Muscle layer of colon (tissue), 2 donors: ENCODE measurements at regions not wholly inside any gene's neighbourhood (a gene's known extent, or its start where the extent isn't known, plus 50 kb on each side); places are given as distances from the start of the nearest gene placed in this dataset.
"Not testable (repeated sequence)": the region's sequence is repeated elsewhere in the genome, so short reads cannot be mapped to it uniquely, and the experiment has no call there.

Experiments used
- H3K27ac ChIP-seq: one replicate; pipeline ENCODE4 v1.7.0; 2013; ENCODE audit warnings: low read depth, mild to moderate bottlenecking, low read length, moderate library complexity
- H3K27me3 ChIP-seq, 2 donors: one replicate each; pipeline ENCODE4 v1.7.0; 2013; ENCODE audit warnings: low read length in 2 of 2, mild to moderate bottlenecking in 2 of 2; ENCODE audit not compliant: insufficient read depth in 2 of 2, control insufficient read depth in 1 of 2
- H3K36me3 ChIP-seq: one replicate; pipeline ENCODE4 v1.7.0; 2013; ENCODE audit warnings: mild to moderate bottlenecking, low read length; ENCODE audit not compliant: insufficient read depth
- H3K4me1 ChIP-seq: one replicate; pipeline ENCODE4 v1.7.0; 2013; ENCODE audit warnings: mild to moderate bottlenecking, low read length; ENCODE audit not compliant: insufficient read depth
- H3K4me3 ChIP-seq, 2 donors: one replicate each; pipeline ENCODE4 v1.7.0; 2013; ENCODE audit warnings: low read length in 2 of 2, low read depth in 1 of 2, mild to moderate bottlenecking in 1 of 2, moderate library complexity in 1 of 2
- H3K9ac ChIP-seq: one replicate; pipeline ENCODE4 v1.7.0; 2013; ENCODE audit warnings: low read length
- H3K9me3 ChIP-seq: one replicate; pipeline ENCODE4 v1.7.0; 2013; ENCODE audit warnings: mild to moderate bottlenecking, low read length
- donor health status: abdominal sarcoma.
- donor health status: Adenocarcinoma of cecum.

DNA sequence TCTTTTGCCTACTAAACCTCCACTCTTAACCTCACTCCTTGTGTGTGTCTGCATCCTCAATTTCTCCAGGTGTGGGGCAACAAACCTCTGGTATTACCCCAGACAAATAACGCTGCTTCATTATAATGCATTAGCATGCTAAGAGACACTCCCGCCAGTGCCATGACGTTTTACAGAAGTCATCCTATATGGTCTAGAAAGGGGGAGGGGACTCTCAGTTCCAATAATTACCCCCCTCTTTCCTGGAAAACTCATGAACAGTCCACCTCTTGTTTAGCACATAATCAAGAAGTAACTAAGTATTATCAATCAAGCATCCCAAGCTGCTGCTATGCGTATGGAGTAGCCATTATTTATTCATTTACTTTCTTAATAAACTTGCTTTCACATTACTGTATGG lies 364.5 kb downstream of the TYW1 start:
- Histone ChIP-seq H3K4me1 (no peaks in the 10 kb centered on the region), H3K36me3 (no peaks in the 10 kb centered on the region), H3K9me3 (no peaks in the 10 kb centered on the region), H3K9ac (no peak overlapping the region), H3K4me3 (no peak overlapping the region), H3K27ac (no peak overlapping the region), H3K27me3 (no peaks in the 10 kb centered on the region)

DNA sequence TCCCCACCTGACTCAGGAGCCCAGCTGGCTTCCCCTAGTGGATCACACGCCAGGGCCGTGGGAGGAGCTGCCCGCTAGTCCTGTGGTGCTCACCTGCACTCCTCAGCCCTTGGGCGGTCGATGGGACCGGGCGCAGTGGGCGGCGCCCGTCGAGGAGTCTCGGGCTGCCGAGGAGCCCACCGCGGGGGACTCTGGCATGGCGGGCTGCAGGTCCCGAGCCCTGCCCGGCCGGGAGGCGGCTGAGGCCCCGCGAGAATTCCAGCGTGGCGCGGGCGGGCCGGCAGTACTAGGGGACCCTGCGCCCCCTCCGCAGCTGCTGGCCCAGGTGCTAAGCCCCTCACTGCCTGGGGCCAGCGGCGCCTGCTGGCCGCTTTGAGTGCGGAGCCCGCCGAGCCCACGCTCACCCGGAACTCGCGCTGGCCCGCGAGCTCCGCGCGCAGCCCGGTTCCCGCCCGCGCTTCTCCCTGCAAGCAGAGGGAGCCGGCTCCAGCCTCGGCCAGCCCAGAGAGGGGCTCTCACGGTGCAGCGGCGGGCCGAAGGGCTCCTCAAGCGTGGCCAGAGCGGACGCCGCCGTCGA lies 367.9 kb downstream of the TYW1 start:
- Histone ChIP-seq H3K9me3 (no peaks in the 10 kb centered on the region), H3K4me1 (no peaks in the 10 kb centered on the region), H3K9ac (no peak overlapping the region), H3K4me3 (no peak overlapping the region), H3K27me3 (peaks cover 0 to 5% of the 10 kb centered on the region in 2 donors), H3K36me3 (no peaks in the 10 kb centered on the region), H3K27ac (no peak overlapping the region)

DNA sequence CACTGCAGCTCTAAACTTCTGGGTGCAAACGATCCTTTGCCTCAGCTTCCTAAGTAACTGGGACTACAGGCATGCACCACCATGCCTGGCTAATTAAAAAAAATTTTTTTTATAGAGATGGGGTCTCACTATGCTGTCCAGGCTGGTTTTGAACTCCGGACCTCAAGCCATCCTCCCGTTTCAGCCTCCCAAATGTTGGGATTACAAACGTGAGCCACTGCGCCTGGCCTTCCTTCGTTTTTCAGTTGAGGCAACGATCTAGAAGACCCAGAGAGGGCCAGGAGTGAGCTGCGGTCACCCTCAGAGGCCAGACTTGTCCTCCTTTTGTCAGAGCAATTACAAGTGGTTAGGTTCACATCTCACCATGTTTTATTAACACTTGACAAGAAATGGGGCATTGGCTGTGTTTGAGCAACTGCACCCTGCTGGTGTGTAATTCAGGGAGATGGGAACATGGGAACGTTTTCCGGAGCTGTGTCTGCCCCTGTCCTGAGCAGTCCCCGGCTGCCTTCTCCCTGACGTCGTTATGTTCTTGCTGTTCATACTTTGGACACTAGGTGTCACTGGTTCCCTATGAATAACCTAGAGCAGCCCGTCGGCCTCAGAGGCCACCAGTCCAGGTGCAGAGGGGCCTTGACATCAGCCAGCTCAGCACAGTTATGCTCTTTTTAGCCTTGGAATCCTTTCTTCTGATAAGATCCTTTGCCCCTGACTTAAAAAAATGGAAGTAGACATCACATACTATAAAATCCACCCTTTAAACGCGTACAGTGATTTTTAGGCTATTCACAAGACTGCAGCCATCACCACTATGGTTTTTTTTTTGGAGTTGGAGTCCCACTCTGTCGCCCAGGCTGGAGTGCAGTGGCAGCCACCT lies 375.0 kb downstream of the TYW1 start:
- no peak overlapping the region for H3K27ac ChIP-seq
- no peak overlapping the region for H3K4me3 ChIP-seq
- no peaks in the 10 kb centered on the region for H3K4me1 ChIP-seq
- no peaks in the 10 kb centered on the region for H3K9me3 ChIP-seq
- H3K9ac ChIP-seq = no peak overlapping the region
- no peaks in the 10 kb centered on the region for H3K36me3 ChIP-seq
- peaks cover 0 to 23% of the 10 kb centered on the region in 2 donors for H3K27me3 ChIP-seq

DNA sequence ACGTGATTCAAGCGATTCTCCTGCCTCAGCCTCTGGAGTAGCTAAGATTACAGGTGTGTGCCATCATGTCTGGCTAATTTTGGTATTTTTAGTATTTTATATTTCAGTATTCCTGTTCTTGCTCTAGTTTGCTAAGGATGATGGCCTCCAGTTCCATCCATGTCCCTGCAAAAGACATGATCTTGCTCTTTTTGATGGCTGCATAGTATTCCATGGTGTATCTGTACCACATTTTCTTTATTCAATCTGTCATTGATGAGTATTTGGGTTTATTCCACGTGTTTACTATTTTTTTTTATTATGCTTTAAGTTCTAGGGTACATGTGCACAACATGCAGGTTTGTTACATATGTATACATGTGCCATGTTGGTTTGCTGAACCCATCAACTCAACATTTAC lies 376.8 kb downstream of the TYW1 start:
- H3K27me3 ChIP-seq = peaks cover 0 to 23% of the 10 kb centered on the region in 2 donors
- H3K9me3 ChIP-seq, H3K4me3 ChIP-seq, H3K4me1 ChIP-seq, H3K36me3 ChIP-seq, H3K9ac ChIP-seq, H3K27ac ChIP-seq: not testable (repeated sequence)

DNA sequence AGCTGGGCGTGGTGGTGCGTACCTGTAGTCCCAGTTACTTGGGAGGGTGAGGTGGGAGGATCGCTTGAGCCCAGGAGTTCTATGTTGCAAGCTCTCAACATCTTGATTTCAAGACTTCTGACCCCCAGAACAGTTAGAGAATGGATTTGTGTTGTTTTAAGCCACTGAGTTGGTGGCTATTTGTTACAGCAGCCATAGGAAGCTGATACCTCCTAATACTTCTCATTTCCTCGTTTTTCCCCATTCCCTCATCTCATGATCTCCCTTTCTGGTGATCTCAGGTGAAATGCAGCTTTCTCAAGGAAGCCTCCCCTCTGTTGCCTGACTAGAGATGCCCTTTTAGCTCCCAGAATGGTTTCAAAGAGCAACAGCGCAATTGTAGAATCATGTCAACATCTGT lies 378.8 kb downstream of the TYW1 start:
- Histone ChIP-seq H3K9ac (no peak overlapping the region), H3K27ac (no peak overlapping the region), H3K4me3 (no peak overlapping the region), H3K4me1 (peaks cover 6% of the 10 kb centered on the region), H3K36me3 (no peaks in the 10 kb centered on the region), H3K9me3 (no peaks in the 10 kb centered on the region), H3K27me3 (peaks cover 0 to 14% of the 10 kb centered on the region in 2 donors)

DNA sequence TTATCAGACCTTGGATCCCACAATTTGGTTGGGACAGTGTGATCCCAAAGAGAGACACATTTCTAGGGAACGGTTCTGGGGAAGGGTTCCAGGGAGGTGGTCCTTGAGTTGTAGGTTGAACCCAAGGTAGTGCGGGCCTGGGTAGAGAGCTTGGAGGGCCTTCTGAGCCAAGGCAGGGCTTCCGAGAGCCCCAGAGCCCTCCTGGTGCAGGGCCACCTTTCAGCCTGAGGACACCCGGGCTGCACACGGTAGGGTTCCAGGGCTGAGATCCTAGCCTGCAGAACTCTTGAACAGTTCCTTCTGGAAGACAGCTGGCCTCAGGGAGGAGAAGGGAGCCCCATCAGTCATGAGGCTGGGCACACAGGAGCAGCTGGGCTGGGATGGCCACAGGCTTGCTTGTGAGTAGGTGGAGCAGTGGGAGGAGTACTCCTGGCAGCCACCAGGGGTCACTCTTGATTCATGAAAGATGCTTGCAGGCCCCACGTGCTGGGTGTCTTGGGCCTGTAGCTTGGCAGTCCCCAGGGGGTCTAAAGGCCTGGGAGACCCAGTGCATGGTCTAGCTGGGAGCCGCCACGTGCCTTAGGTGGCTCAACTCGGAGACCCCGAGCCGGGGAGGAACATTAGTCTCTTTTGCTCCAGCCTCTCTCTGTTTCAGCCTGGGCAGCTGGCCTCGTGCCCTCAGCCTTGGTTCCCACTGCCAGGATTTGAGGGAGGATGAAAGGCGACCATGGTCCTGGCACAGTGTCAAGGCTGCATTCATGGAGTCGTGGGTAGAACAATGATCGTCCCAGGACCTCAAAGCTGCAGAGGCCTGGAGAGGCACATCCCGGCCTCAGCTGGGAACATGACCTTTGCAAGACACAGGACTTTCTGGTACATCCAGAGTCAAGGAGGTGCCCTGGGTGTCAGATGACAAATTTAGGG lies 381.6 kb downstream of the TYW1 start:
- Histone ChIP-seq H3K9ac (no peak overlapping the region), H3K27ac (no peak overlapping the region), H3K4me1 (peaks cover 6% of the 10 kb centered on the region), H3K27me3 (no peaks in the 10 kb centered on the region), H3K36me3 (no peaks in the 10 kb centered on the region), H3K9me3 (no peaks in the 10 kb centered on the region), H3K4me3 (no peak overlapping the region)

DNA sequence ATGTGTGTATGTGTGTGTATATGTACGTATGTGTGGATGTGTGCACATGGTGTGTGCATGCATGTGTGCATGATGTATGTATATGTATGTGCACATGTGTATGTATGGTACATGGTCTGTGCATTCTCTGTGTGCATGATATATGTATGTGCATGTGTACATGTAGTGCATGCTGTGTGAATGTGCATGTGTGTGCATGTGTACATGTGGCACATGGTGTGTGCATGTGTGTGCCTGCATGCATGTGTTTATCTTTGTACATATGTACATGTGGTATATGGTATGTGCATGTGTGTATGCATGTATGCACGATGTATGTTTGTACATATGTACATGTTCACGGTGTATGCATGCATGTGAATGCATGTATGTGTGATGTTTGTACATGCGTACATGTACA lies 383.7 kb downstream of the TYW1 start:
- Histone ChIP-seq H3K27me3 (no peaks in the 10 kb centered on the region), H3K9me3 (no peaks in the 10 kb centered on the region), H3K9ac (no peak overlapping the region), H3K27ac (no peak overlapping the region), H3K36me3 (no peaks in the 10 kb centered on the region), H3K4me3 (no peak overlapping the region), H3K4me1 (peaks cover 6% of the 10 kb centered on the region)

DNA sequence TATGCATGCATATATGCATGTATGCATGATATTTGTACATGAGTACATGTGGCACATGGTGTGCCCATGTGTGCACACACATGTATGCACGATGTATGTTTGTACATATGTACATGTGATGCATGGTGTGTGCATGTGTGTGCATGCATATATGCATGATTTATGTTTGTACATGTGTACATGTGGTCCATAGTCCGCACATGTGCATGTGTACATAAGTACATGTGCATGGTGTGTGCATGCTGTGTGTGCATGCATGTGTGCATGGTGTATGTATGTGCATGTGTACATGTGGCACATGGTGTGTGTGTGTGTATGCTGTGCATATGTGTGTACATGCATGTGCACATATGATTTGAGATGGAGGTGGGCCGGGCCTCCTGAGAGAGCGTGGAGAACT lies 384.2 kb downstream of the TYW1 start:
- no peak overlapping the region for H3K27ac ChIP-seq
- peaks cover 6% of the 10 kb centered on the region for H3K4me1 ChIP-seq
- no peaks in the 10 kb centered on the region for H3K36me3 ChIP-seq
- no peaks in the 10 kb centered on the region for H3K27me3 ChIP-seq
- no peaks in the 10 kb centered on the region for H3K9me3 ChIP-seq
- H3K4me3 ChIP-seq = no peak overlapping the region
- H3K9ac ChIP-seq = no peak overlapping the region

DNA sequence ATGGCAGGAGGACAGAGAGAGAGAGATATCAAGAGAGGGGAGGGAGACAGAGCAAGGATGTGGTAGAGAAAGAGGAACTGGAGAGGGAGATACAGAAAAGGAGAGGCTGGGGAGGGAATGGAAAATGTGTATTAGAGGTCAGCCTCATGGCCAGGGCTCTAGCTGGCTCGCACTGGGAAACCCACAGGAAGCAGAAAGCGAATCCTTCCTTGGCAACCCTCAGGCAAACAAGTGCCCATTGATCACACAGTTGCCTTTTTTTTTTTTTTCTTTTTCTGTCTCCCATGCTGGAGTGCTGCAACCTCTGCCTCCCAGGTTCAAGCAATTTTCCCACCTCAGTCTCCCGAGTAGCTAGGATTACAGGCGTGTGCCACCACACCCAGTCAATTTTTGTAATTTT lies 391.2 kb downstream of the TYW1 start:
- Histone ChIP-seq H3K9me3 (no peaks in the 10 kb centered on the region), H3K9ac (no peak overlapping the region), H3K27me3 (no peaks in the 10 kb centered on the region), H3K4me3 (no peak overlapping the region), H3K4me1 (no peaks in the 10 kb centered on the region), H3K27ac (no peak overlapping the region), H3K36me3 (no peaks in the 10 kb centered on the region)

DNA sequence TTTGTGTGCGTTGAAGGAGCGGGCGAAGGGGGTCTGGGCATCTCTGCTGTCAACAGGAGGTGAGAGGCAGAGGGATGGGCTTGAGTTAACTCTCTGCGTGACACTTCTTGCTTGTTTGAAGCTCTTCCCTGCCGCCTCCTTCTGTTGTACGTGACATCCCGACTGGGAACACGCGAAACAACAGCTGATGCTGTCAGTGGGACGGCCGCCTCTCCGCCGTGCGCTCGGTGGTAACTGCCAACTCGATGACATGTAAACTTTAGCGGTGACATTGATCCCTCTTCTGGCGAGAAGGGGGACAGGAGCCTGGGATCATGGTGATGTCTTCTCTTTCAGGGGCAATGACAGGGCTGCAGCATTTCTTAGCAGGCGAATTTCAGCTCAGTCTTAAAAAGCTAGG lies 394.5 kb downstream of the TYW1 start:
- Histone ChIP-seq H3K36me3 (no peaks in the 10 kb centered on the region), H3K4me3 (no peak overlapping the region)

DNA sequence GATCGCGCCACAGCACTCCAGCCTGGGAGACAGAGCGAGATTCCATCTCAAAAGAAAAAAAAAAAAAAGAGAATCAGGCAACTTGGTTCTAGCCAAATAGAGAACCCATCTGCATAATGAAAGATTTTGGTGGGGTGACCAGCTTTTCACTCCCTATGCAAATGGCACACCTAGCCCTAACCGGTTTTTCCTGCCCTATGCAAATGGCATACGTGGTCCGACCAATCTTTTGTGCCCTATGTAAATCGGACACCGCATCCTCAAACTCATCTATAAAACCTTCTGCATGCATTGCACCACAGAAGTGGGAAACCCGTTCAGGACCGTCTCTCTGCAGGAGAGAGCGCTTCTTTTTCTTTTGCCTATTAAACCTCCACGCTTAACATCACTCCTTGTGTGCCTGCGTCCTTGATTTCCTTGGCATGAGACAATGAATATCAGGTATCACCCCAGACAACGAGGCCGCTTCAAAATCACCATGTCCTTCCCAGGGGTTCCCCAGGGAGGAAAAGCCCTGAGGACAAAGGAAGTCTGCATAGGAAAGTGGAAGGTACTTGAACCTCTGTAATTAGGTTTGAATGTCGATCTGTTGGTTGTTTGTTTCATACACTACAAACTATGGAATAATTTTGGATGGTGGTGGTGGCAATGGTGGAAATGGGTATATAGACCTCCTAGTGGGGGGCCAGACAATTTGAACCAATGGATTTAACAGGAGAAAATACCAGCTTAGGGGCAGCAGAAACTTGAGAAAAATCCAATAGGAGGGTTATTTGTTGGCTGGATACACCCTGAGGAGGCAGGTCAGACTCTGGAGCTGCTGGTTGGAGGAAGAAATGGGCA lies 396.2 kb downstream of the TYW1 start:
- H3K27me3 ChIP-seq = no peaks in the 10 kb centered on the region
- no peak overlapping the region for H3K9ac ChIP-seq

More for the DNA sequence above, 394.5 kb downstream of the TYW1 start:
- Histone ChIP-seq H3K9ac (no peak overlapping the region), H3K4me1 (peaks cover 9% of the 10 kb centered on the region), H3K27ac (no peak overlapping the region), H3K9me3 (no peaks in the 10 kb centered on the region), H3K27me3 (no peaks in the 10 kb centered on the region)

More for the DNA sequence above, 396.2 kb downstream of the TYW1 start:
- peaks cover 9% of the 10 kb centered on the region for H3K4me1 ChIP-seq
- H3K36me3 ChIP-seq = no peaks in the 10 kb centered on the region
- H3K9me3 ChIP-seq = no peaks in the 10 kb centered on the region
- no peak overlapping the region for H3K27ac ChIP-seq
- H3K4me3 ChIP-seq = no peak overlapping the region
